OCI-LY7 (cell line): ENCODE measurements at regions not wholly inside any gene's neighbourhood (a gene's known extent, or its start where the extent isn't known, plus 50 kb on each side); places are given as distances from the start of the nearest gene placed in this dataset.

Source experiments
- BruUV-seq: library from RNA; stranded (reverse); fragments of 400-500 nt; replicated peaks from 2 replicates; lab custom pipeline; 2021; lab: Mats Ljungman, UMichigan
- CTCF ChIA-PET: fragments of 300-600 bp; sonication (Branson Sonifier 250); formaldehyde crosslinking; loops from one replicate; lab custom pipeline; 2022; ENCODE audit warnings: antibody characterized with exemption; ENCODE audit not compliant: unreplicated experiment; lab: Charles Lee
- POLR2A ChIA-PET: fragments of 300-600 bp; sonication (Branson Sonifier 250); formaldehyde crosslinking; loops from one replicate; lab custom pipeline; 2022; ENCODE audit warnings: antibody characterized with exemption; lab: Charles Lee
- DNase-seq: peaks from one replicate; pipeline ENCODE4 v3.0.0-alpha.2; 2015; ENCODE audit warnings: low spot score
- H2AFZ ChIP-seq: fragments of 200-600 bp; sonication (generic), shearing (Covaris generic); 2 replicates; pipeline ENCODE4 v1.6.1; 2014; ENCODE audit warnings: mild to moderate bottlenecking, antibody characterized with exemption, low read length, moderate library complexity
- H3K27ac ChIP-seq: fragments of 200-600 bp; sonication (generic); 2 replicates; pipeline ENCODE4 v1.5.1; 2014; ENCODE audit warnings: mixed run types, low read depth, mild to moderate bottlenecking, moderate library complexity, low read length, inconsistent platforms; ENCODE audit not compliant: poor library complexity, severe bottlenecking
- H3K36me3 ChIP-seq: fragments of 200-600 bp; sonication (generic); 2 replicates; pipeline ENCODE4 v1.6.1; 2014; ENCODE audit warnings: mild to moderate bottlenecking, antibody characterized with exemption, low read length, moderate library complexity, mixed read lengths; ENCODE audit not compliant: insufficient read depth
- H3K4me1 ChIP-seq: fragments of 200-600 bp; sonication (generic); 2 replicates; pipeline ENCODE4 v1.5.1; 2014; ENCODE audit warnings: mild to moderate bottlenecking, low read length; ENCODE audit not compliant: insufficient read depth, poor library complexity, severe bottlenecking
- H3K4me2 ChIP-seq: fragments of 200-600 bp; sonication (generic); 2 replicates; pipeline ENCODE4 v1.6.1; 2014; ENCODE audit warnings: mild to moderate bottlenecking, low read length
- H3K4me3 ChIP-seq: fragments of 200-600 bp; sonication (generic); 2 replicates; pipeline ENCODE4 v1.5.1; 2014; ENCODE audit warnings: mild to moderate bottlenecking, low read depth, low read length; ENCODE audit not compliant: poor library complexity, severe bottlenecking
- H3K79me2 ChIP-seq: fragments of 200-600 bp; sonication (generic); 2 replicates; pipeline ENCODE4 v1.6.1; 2016; ENCODE audit warnings: low read depth, mild to moderate bottlenecking, low read length, moderate library complexity, mixed read lengths; ENCODE audit not compliant: insufficient read depth
- H3K9me2 ChIP-seq: fragments of 200-600 bp; sonication (generic); 2 replicates; pipeline ENCODE4 v1.6.1; 2016; ENCODE audit warnings: mild to moderate bottlenecking, low read length, mixed read lengths; ENCODE audit not compliant: insufficient read depth
- H3K9me3 ChIP-seq: fragments of 200-600 bp; sonication (generic); 2 replicates; pipeline ENCODE4 v1.6.1; 2014; ENCODE audit warnings: mild to moderate bottlenecking, mixed run types, low read length, mixed read lengths
- H4K20me1 ChIP-seq: fragments of 200-600 bp; sonication (generic); 2 replicates; pipeline ENCODE4 v1.6.1; 2014; ENCODE audit warnings: mild to moderate bottlenecking, antibody characterized with exemption, low read length, moderate library complexity, mixed read lengths; ENCODE audit not compliant: insufficient read depth
- EZH2phosphoT487 ChIP-seq: fragments of 200-600 bp; sonication (generic); IDR thresholded peaks from 2 replicates; pipeline ENCODE4 v1.6.1; 2018; ENCODE audit warnings: low read depth, borderline replicate concordance, mild to moderate bottlenecking, mixed run types, antibody characterized with exemption, low read length, moderate library complexity, mixed read lengths
- intact Hi-C: fragments of 100-400 bp; cut with micrococcal nuclease; formaldehyde crosslinking; loops from one replicate; pipeline ENCODE4 v1.10.0; 2022; ENCODE audit not compliant: unreplicated experiment
- TF ChIP-seq, protein P1 (sequence below): fragments of 200-600 bp; sonication (generic); conservative IDR thresholded peaks from 2 replicates; pipeline ENCODE4 v1.5.1; 2014; ENCODE audit warnings: mild to moderate bottlenecking, antibody characterized with exemption, low read length, moderate library complexity, mixed read lengths

DNA sequence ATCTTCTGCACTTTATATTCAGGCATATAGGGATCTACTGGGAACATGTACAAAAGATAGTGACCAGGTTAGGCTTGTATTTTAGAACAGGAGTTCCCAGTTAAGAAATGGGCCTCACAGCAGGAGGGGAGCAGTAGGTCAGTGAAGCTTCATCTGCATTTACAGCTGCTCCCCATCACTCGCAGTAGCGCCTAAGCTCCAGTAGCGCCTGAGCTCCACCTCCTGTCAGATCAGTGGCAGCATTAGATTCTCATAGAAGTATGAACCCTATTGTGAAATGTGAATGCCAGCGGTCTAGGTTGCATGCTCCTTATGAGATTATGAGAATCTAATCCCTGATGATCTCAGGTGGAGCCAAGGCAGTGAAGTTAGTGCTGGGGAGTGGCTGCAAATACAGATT is 224.4 kb upstream of the CYRIA start:
- ChIA-PET POLR2A (no interaction called here), CTCF (no interaction called here)
- Histone ChIP-seq H3K36me3 (no peaks in the 10 kb centered on the region), H3K9me3 (no peaks in the 10 kb centered on the region), H3K4me2 (no peak overlapping the region), H3K79me2 (no peaks in the 10 kb centered on the region), H3K9me2 (no peaks in the 10 kb centered on the region), H3K27ac (no peak overlapping the region), H3K4me3 (no peak overlapping the region), H2AFZ (no peak overlapping the region), H3K4me1 (no peaks in the 10 kb centered on the region), H4K20me1 (no peaks in the 10 kb centered on the region)
- intact Hi-C loops: no loop called here
- no peak for DNase-seq
- TF ChIP-seq EZH2phosphoT487: no peak
- TF ChIP-seq, protein P1, sequence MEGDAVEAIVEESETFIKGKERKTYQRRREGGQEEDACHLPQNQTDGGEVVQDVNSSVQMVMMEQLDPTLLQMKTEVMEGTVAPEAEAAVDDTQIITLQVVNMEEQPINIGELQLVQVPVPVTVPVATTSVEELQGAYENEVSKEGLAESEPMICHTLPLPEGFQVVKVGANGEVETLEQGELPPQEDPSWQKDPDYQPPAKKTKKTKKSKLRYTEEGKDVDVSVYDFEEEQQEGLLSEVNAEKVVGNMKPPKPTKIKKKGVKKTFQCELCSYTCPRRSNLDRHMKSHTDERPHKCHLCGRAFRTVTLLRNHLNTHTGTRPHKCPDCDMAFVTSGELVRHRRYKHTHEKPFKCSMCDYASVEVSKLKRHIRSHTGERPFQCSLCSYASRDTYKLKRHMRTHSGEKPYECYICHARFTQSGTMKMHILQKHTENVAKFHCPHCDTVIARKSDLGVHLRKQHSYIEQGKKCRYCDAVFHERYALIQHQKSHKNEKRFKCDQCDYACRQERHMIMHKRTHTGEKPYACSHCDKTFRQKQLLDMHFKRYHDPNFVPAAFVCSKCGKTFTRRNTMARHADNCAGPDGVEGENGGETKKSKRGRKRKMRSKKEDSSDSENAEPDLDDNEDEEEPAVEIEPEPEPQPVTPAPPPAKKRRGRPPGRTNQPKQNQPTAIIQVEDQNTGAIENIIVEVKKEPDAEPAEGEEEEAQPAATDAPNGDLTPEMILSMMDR: no peak
- BruUV-seq: no TSS peak

DNA sequence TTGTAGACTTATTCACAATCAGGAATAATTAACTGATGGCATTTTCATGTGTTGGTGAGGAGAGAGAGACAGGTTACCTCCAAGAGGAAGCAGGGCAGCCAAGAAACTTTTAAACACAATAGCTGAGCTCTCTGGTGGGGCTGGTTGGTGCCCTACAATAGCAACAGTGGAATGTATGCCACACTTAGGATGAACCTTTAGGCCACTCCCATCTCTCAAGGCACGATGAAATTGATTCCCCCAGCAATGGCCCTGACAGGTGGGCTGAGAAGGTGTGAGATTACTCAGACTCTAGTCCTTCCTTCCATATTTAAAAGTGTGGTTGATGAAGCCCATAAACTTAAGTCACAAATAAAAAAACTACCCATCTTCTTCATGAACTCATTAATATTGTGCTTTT is 219.4 kb upstream of the CYRIA start:
- Histone ChIP-seq H3K4me1 (no peaks in the 10 kb centered on the region), H2AFZ (no peak overlapping the region), H3K27ac (no peak overlapping the region), H3K4me3 (no peak overlapping the region), H3K9me3 (no peaks in the 10 kb centered on the region), H3K9me2 (no peaks in the 10 kb centered on the region), H3K79me2 (no peaks in the 10 kb centered on the region), H4K20me1 (no peaks in the 10 kb centered on the region), H3K4me2 (no peak overlapping the region), H3K36me3 (no peaks in the 10 kb centered on the region)
- TF ChIP-seq EZH2phosphoT487: no peak
- TF ChIP-seq, protein P1: no peak
- intact Hi-C loops: no loop called here
- ChIA-PET POLR2A (interaction anchor here (0.7 to 1.0 kb wide), 2 partner anchors 10 to 45 kb away, joined by 3 read pairs; no protein-coding TSS in a partner anchor), CTCF (no interaction called here)
- BruUV-seq: no TSS peak
- no peak for DNase-seq

DNA sequence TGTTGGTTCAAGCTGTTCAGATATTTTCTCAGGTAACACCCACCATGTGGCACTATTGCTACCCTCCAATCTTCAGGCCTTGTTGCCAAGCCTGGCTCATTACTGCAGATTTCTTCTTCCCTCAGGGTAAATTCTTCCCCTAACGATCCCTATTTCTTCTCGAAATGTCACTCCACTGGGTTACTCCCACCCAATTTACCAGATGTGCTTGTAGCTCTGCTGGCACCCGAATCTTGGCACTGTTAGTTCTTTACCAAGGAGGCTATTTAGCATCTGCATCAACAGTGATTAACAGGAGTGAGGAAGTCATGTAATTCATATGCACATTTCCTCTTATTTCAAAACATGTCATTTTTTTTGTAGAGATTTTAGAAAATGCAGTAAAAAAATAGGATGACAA is 217.1 kb upstream of the CYRIA start:
- Histone ChIP-seq H3K36me3 (no peaks in the 10 kb centered on the region), H3K9me2 (no peaks in the 10 kb centered on the region), H3K79me2 (no peaks in the 10 kb centered on the region), H3K9me3 (no peaks in the 10 kb centered on the region), H3K4me1 (no peaks in the 10 kb centered on the region), H2AFZ (no peak overlapping the region), H3K4me2 (no peak overlapping the region), H3K27ac (no peak overlapping the region), H4K20me1 (no peaks in the 10 kb centered on the region), H3K4me3 (no peak overlapping the region)
- no peak for TF ChIP-seq EZH2phosphoT487
- TF ChIP-seq, protein P1: no peak
- POLR2A ChIA-PET: interaction anchor here (0.5 kb wide), 1 partner anchor 1096 kb away, joined by 4 read pairs; no protein-coding TSS in a partner anchor
- CTCF ChIA-PET: no interaction called here
- BruUV-seq: no TSS peak
- intact Hi-C loops: no loop called here
- DNase-seq: no peak
